Trophoblast cell (in vitro differentiated cells and primary cell): ENCODE measurements at regions not wholly inside any gene's neighbourhood (a gene's known extent, or its start where the extent isn't known, plus 50 kb on each side); places are given as distances from the start of the nearest gene placed in this dataset.
A peak's percentile ranks its signal among the peaks of the same experiment; 100 is the strongest.

Source experiments
- DNase-seq, 2 donors: peaks; one replicate each; pipeline ENCODE4 v3.0.0-alpha.2; 2016
- H2AFZ ChIP-seq: 2 replicates; pipeline ENCODE4 v1.6.1; 2013; ENCODE audit warnings: low read length, moderate library complexity, mild to moderate bottlenecking; ENCODE audit not compliant: insufficient read depth, poor library complexity
- H2AK5ac ChIP-seq: 2 replicates; pipeline ENCODE4 v1.6.1; 2013; ENCODE audit warnings: mild to moderate bottlenecking, low read length
- H2BK120ac ChIP-seq: 2 replicates; pipeline ENCODE4 v1.6.1; 2013; ENCODE audit warnings: low read length, mild to moderate bottlenecking, moderate library complexity; ENCODE audit not compliant: insufficient read depth, poor library complexity
- H2BK12ac ChIP-seq: 2 replicates; pipeline ENCODE4 v1.6.1; 2013; ENCODE audit warnings: mild to moderate bottlenecking, low read length, moderate library complexity
- H2BK5ac ChIP-seq: 2 replicates; pipeline ENCODE4 v1.6.1; 2013; ENCODE audit warnings: low read length, low read depth, moderate library complexity, mild to moderate bottlenecking; ENCODE audit not compliant: poor library complexity
- H3K14ac ChIP-seq: 2 replicates; pipeline ENCODE4 v1.6.1; 2013; ENCODE audit warnings: mild to moderate bottlenecking, low read length
- H3K18ac ChIP-seq: 2 replicates; pipeline ENCODE4 v1.6.1; 2013; ENCODE audit warnings: mild to moderate bottlenecking, low read length
- H3K23ac ChIP-seq: 2 replicates; pipeline ENCODE4 v1.6.1; 2013; ENCODE audit warnings: low read length
- H3K27ac ChIP-seq: 2 replicates; pipeline ENCODE4 v1.5.1; 2013; ENCODE audit warnings: low read depth, mild to moderate bottlenecking, inconsistent platforms, low read length, moderate library complexity
- H3K27me3 ChIP-seq: 2 replicates; pipeline ENCODE4 v1.6.1; 2013; ENCODE audit warnings: inconsistent platforms, mild to moderate bottlenecking, low read length, moderate library complexity; ENCODE audit not compliant: insufficient read depth
- H3K36me3 ChIP-seq, 2 experiments: 1 replicate in 1 of 2; 2 replicates in 1 of 2; pipeline ENCODE4 v1.6.1; 2013; ENCODE audit warnings: low read length in 2 of 2, mild to moderate bottlenecking in 2 of 2, moderate library complexity in 1 of 2; ENCODE audit not compliant: insufficient read depth in 2 of 2, control insufficient read depth in 1 of 2
- H3K4ac ChIP-seq: 2 replicates; pipeline ENCODE4 v1.6.1; 2013; ENCODE audit warnings: low read depth, mild to moderate bottlenecking, low read length, moderate library complexity
- H3K4me1 ChIP-seq, 2 experiments: 1 replicate in 1 of 2; 2 replicates in 1 of 2; pipeline ENCODE4 v1.6.1; 2013; ENCODE audit warnings: low read length in 2 of 2, mild to moderate bottlenecking in 2 of 2, moderate library complexity in 1 of 2; ENCODE audit not compliant: insufficient read depth in 2 of 2, control insufficient read depth in 1 of 2
- H3K4me2 ChIP-seq: 2 replicates; pipeline ENCODE4 v1.6.1; 2013; ENCODE audit warnings: inconsistent platforms, mild to moderate bottlenecking, low read length, moderate library complexity
- H3K4me3 ChIP-seq: 2 replicates; pipeline ENCODE4 v1.5.1; 2013; ENCODE audit warnings: mild to moderate bottlenecking, low read depth, low read length, inconsistent platforms
- H3K79me1 ChIP-seq: one replicate; pipeline ENCODE4 v1.6.1; 2013; ENCODE audit warnings: low read length
- H3K79me2 ChIP-seq: 2 replicates; pipeline ENCODE4 v1.6.1; 2013; ENCODE audit warnings: low read length, mild to moderate bottlenecking; ENCODE audit not compliant: control insufficient read depth, insufficient read depth, poor library complexity
- H3K9ac ChIP-seq: 2 replicates; pipeline ENCODE4 v1.6.1; 2013; ENCODE audit warnings: mild to moderate bottlenecking, low read length
- H3K9me3 ChIP-seq: 2 replicates; pipeline ENCODE4 v1.6.1; 2013; ENCODE audit warnings: low read depth, mild to moderate bottlenecking, control low read depth, inconsistent platforms, low read length; ENCODE audit not compliant: insufficient read depth
- H4K12ac ChIP-seq: 2 replicates; pipeline ENCODE4 v1.6.1; 2013; ENCODE audit warnings: low read depth, mild to moderate bottlenecking, low read length, moderate library complexity
- H4K8ac ChIP-seq: 2 replicates; pipeline ENCODE4 v1.6.1; 2013; ENCODE audit warnings: low read depth, mild to moderate bottlenecking, low read length, moderate library complexity
- H4K91ac ChIP-seq: one replicate; pipeline ENCODE4 v1.6.1; 2013; ENCODE audit warnings: low read depth, mild to moderate bottlenecking, low read length, moderate library complexity
- WGBS: extraction: QIAGEN DNeasy Blood & Tissue Kit; methylation state at CpG from one replicate; pipeline ENCODE4 v1.1.7; 2013; ENCODE audit warnings: missing lambda C conversion rate; ENCODE audit not compliant: insufficient read length, insufficient coverage; ENCODE audit errors: extremely low coverage; 5-methylcytosine and 5-hydroxymethylcytosine counted together

- no peak for DNase-seq
- Histone ChIP-seq H2BK120ac (no peak overlapping the region), H3K9me3 (no peaks in the 10 kb centered on the region), H2AFZ (no peak overlapping the region), H3K4ac (no peak overlapping the region), H3K23ac (no peak overlapping the region), H3K36me3 (no peaks in the 10 kb centered on the region), H3K4me3 (no peak overlapping the region), H3K27ac (no peak overlapping the region), H3K18ac (no peak overlapping the region), H4K12ac (no peak overlapping the region), H3K4me2 (no peak overlapping the region), H3K79me2 (no peaks in the 10 kb centered on the region), H3K27me3 (no peaks in the 10 kb centered on the region), H3K9ac (no peak overlapping the region), H4K8ac (no peak overlapping the region), H2BK5ac (no peak overlapping the region), H3K14ac (no peak overlapping the region), H2BK12ac (no peak overlapping the region), H3K4me1 (peaks cover 11% of the 10 kb centered on the region in 2 experiments), H3K79me1 (no peaks in the 10 kb centered on the region), H2AK5ac (no peak overlapping the region), H4K91ac (no peak overlapping the region)
- WGBS: no CpG with 5 or more reads among the region's 2 CpGs
These were observed 68.3 kb upstream of the SERP2 start for GRCh38 chr13:44305286-44305685.

GRCh38 chr13:44305917-44306370, 67.7 kb upstream of the SERP2 start:
- no peak overlapping the region for H3K27ac ChIP-seq
- no peaks in the 10 kb centered on the region for H3K79me2 ChIP-seq
- H2AK5ac ChIP-seq: no peak overlapping the region
- H2BK12ac ChIP-seq: peak overlapping the region; percentile 23
- no peak overlapping the region for H3K9ac ChIP-seq
- H2BK5ac ChIP-seq: no peak overlapping the region
- H4K91ac ChIP-seq: no peak overlapping the region
- peaks cover 11% of the 10 kb centered on the region in 2 experiments for H3K4me1 ChIP-seq
- peak overlapping the region; percentile 57 for H2BK120ac ChIP-seq
- no peaks in the 10 kb centered on the region for H3K79me1 ChIP-seq
- H3K18ac ChIP-seq: no peak overlapping the region
- no peak overlapping the region for H3K4ac ChIP-seq
- no peaks in the 10 kb centered on the region for H3K36me3 ChIP-seq
- H4K8ac ChIP-seq: no peak overlapping the region
- H3K9me3 ChIP-seq: no peaks in the 10 kb centered on the region
- no peak overlapping the region for H3K23ac ChIP-seq
- no peak overlapping the region for H3K4me2 ChIP-seq
- no peak for DNase-seq
- H4K12ac ChIP-seq: no peak overlapping the region
- H2AFZ ChIP-seq: no peak overlapping the region
- no peak overlapping the region for H3K14ac ChIP-seq
- H3K4me3 ChIP-seq: no peak overlapping the region
- WGBS: no CpG with 5 or more reads among the region's 4 CpGs
- H3K27me3 ChIP-seq: no peaks in the 10 kb centered on the region

- H3K27ac ChIP-seq: no peak overlapping the region
- H3K4me2 ChIP-seq: peak overlapping the region; percentile 49
- no peaks in the 10 kb centered on the region for H3K36me3 ChIP-seq
- H3K4me1 ChIP-seq: peaks cover 11% of the 10 kb centered on the region in 2 experiments
- no peak overlapping the region for H3K4ac ChIP-seq
- H4K12ac ChIP-seq: no peak overlapping the region
- peak in 1 of 2 donors; percentile 18 for DNase-seq
- no CpG with 5 or more reads among the region's 14 CpGs for WGBS
- H2BK5ac ChIP-seq: no peak overlapping the region
- H2BK12ac ChIP-seq: no peak overlapping the region
- peak overlapping the region; percentile 57 for H2BK120ac ChIP-seq
- H3K18ac ChIP-seq: no peak overlapping the region
- no peak overlapping the region for H3K23ac ChIP-seq
- peak overlapping the region; percentile 57 for H4K8ac ChIP-seq
- H3K27me3 ChIP-seq: no peaks in the 10 kb centered on the region
- no peaks in the 10 kb centered on the region for H3K79me2 ChIP-seq
- H3K4me3 ChIP-seq: no peak overlapping the region
- H3K9me3 ChIP-seq: no peaks in the 10 kb centered on the region
- no peak overlapping the region for H3K14ac ChIP-seq
- no peak overlapping the region for H2AK5ac ChIP-seq
- no peak overlapping the region for H4K91ac ChIP-seq
- no peaks in the 10 kb centered on the region for H3K79me1 ChIP-seq
- H2AFZ ChIP-seq: peak overlapping the region; percentile 2
- H3K9ac ChIP-seq: no peak overlapping the region
These were observed 67.0 kb upstream of the SERP2 start for GRCh38 chr13:44306371-44307192.

GRCh38 chr13:44307255-44307654, 66.4 kb upstream of the SERP2 start:
- Histone ChIP-seq H2BK12ac (no peak overlapping the region), H3K27me3 (no peaks in the 10 kb centered on the region), H3K36me3 (no peaks in the 10 kb centered on the region), H3K14ac (no peak overlapping the region), H4K91ac (no peak overlapping the region), H3K4me3 (no peak overlapping the region), H4K8ac (no peak overlapping the region), H3K4me2 (no peak overlapping the region), H2AFZ (no peak overlapping the region), H3K4ac (no peak overlapping the region), H2AK5ac (no peak overlapping the region), H3K27ac (no peak overlapping the region), H2BK5ac (no peak overlapping the region), H3K18ac (no peak overlapping the region), H3K4me1 (peaks cover 11% of the 10 kb centered on the region in 2 experiments), H3K9ac (no peak overlapping the region), H3K9me3 (no peaks in the 10 kb centered on the region), H3K79me2 (no peaks in the 10 kb centered on the region), H4K12ac (no peak overlapping the region), H3K23ac (no peak overlapping the region), H2BK120ac (no peak overlapping the region), H3K79me1 (no peaks in the 10 kb centered on the region)
- WGBS: no CpG with 5 or more reads among the region's 4 CpGs
- no peak for DNase-seq
